H9 (cell line): ENCODE measurements at regions not wholly inside any gene's neighbourhood (a gene's known extent, or its start where the extent isn't known, plus 50 kb on each side); places are given as distances from the start of the nearest gene placed in this dataset.

ENCODE experiments used
- DNase-seq: peaks from one replicate; pipeline ENCODE4 v3.0.0-alpha.2; 2017
- H2AFZ ChIP-seq: one replicate; pipeline ENCODE4 v1.6.1; 2013; ENCODE audit warnings: mild to moderate bottlenecking, low read length, control low read depth, moderate library complexity
- H2AK5ac ChIP-seq: 2 replicates; pipeline ENCODE4 v1.6.1; 2013; ENCODE audit warnings: low read length, control low read depth, mixed read lengths; ENCODE audit not compliant: insufficient read length
- H2BK120ac ChIP-seq: one replicate; pipeline ENCODE4 v1.6.1; 2013; ENCODE audit warnings: low read depth, mild to moderate bottlenecking, low read length, control low read depth, inconsistent platforms; ENCODE audit not compliant: poor library complexity, severe bottlenecking
- H2BK12ac ChIP-seq: 2 replicates; pipeline ENCODE4 v1.6.1; 2013; ENCODE audit warnings: low read length, control low read depth, mixed read lengths, low read depth; ENCODE audit not compliant: insufficient read length
- H2BK15ac ChIP-seq: 2 replicates; pipeline ENCODE4 v1.6.1; 2013; ENCODE audit warnings: low read depth, low read length, control low read depth
- H2BK20ac ChIP-seq: one replicate; pipeline ENCODE4 v1.6.1; 2013; ENCODE audit warnings: low read depth, mild to moderate bottlenecking, low read length, control low read depth, inconsistent platforms; ENCODE audit not compliant: poor library complexity, severe bottlenecking
- H2BK5ac ChIP-seq: 2 replicates; pipeline ENCODE4 v1.6.1; 2013; ENCODE audit warnings: low read length, control low read depth, mixed read lengths; ENCODE audit not compliant: insufficient read length
- H3K14ac ChIP-seq: 2 replicates; pipeline ENCODE4 v1.6.1; 2013; ENCODE audit warnings: low read length, control low read depth; ENCODE audit not compliant: insufficient read depth
- H3K18ac ChIP-seq: 2 replicates; pipeline ENCODE4 v1.6.1; 2013; ENCODE audit warnings: low read depth, mild to moderate bottlenecking, mixed read lengths, low read length, control low read depth; ENCODE audit not compliant: insufficient read length
- H3K23ac ChIP-seq: 2 replicates; pipeline ENCODE4 v1.6.1; 2013; ENCODE audit warnings: low read length, control low read depth, mixed read lengths, low read depth; ENCODE audit not compliant: insufficient read length
- H3K23me2 ChIP-seq: 2 replicates; pipeline ENCODE4 v1.6.1; 2013; ENCODE audit warnings: low read depth, mild to moderate bottlenecking, mixed read lengths, low read length, control low read depth; ENCODE audit not compliant: insufficient read length, poor library complexity, severe bottlenecking
- H3K27ac ChIP-seq: 2 replicates; pipeline ENCODE4 v1.5.1; 2013; ENCODE audit warnings: low read length, control low read depth, mixed read lengths, low read depth; ENCODE audit not compliant: insufficient read length
- H3K27me3 ChIP-seq: 2 replicates; pipeline ENCODE4 v1.6.1; 2013; ENCODE audit warnings: low read length, control low read depth, inconsistent platforms; ENCODE audit not compliant: insufficient read depth
- H3K4ac ChIP-seq: 2 replicates; pipeline ENCODE4 v1.6.1; 2013; ENCODE audit warnings: low read depth, mild to moderate bottlenecking, control low read depth, inconsistent platforms, low read length, moderate library complexity
- H3K4me1 ChIP-seq: 2 replicates; pipeline ENCODE4 v1.6.1; 2013; ENCODE audit warnings: low read length, control low read depth, inconsistent platforms; ENCODE audit not compliant: insufficient read depth
- H3K4me2 ChIP-seq: 2 replicates; pipeline ENCODE4 v1.6.1; 2013; ENCODE audit warnings: low read length, control low read depth, mixed read lengths; ENCODE audit not compliant: insufficient read length, insufficient read depth
- H3K56ac ChIP-seq: 2 replicates; pipeline ENCODE4 v1.6.1; 2013; ENCODE audit warnings: low read depth, mild to moderate bottlenecking, mixed read lengths, low read length, control low read depth; ENCODE audit not compliant: insufficient read length
- H3K79me1 ChIP-seq: 2 replicates; pipeline ENCODE4 v1.6.1; 2013; ENCODE audit warnings: low read depth, mild to moderate bottlenecking, moderate library complexity, low read length, control low read depth, inconsistent platforms; ENCODE audit not compliant: insufficient read depth, poor library complexity, severe bottlenecking
- H3K79me2 ChIP-seq: 2 replicates; pipeline ENCODE4 v1.6.1; 2013; ENCODE audit warnings: low read length, control low read depth, inconsistent platforms; ENCODE audit not compliant: insufficient read depth
- H3K9ac ChIP-seq: 2 replicates; pipeline ENCODE4 v1.6.1; 2013; ENCODE audit warnings: low read length, control low read depth, mixed read lengths; ENCODE audit not compliant: insufficient read length; ENCODE audit errors: extremely low read depth
- H3K9me3 ChIP-seq: one replicate; pipeline ENCODE4 v1.6.1; 2013; ENCODE audit warnings: low read depth, low read length, inconsistent platforms; ENCODE audit not compliant: control insufficient read depth
- H3T11ph ChIP-seq: one replicate; pipeline ENCODE4 v1.6.1; 2013; ENCODE audit warnings: mild to moderate bottlenecking, low read length, control low read depth, inconsistent platforms
- H4K20me1 ChIP-seq: one replicate; pipeline ENCODE4 v1.6.1; 2013; ENCODE audit not compliant: control insufficient read depth, insufficient read length, insufficient read depth
- H4K5ac ChIP-seq: 2 replicates; pipeline ENCODE4 v1.6.1; 2013; ENCODE audit warnings: low read depth, mild to moderate bottlenecking, mixed read lengths, low read length, control low read depth; ENCODE audit not compliant: insufficient read length
- H4K8ac ChIP-seq: replicated peaks from 2 replicates; pipeline ENCODE4 v1.6.1; 2013; ENCODE audit warnings: low read length, control low read depth, mixed read lengths, low read depth; ENCODE audit not compliant: insufficient read length
- H4K91ac ChIP-seq: 2 replicates; pipeline ENCODE4 v1.6.1; 2013; ENCODE audit warnings: low read depth, mild to moderate bottlenecking, moderate library complexity, mixed read lengths, low read length, control low read depth; ENCODE audit not compliant: insufficient read length
- H3K27ac Mint-ChIP-seq, 3 experiments: 2 replicates in 2 of 3; 3 replicates in 1 of 3; pipeline ENCODE4 v1.8.0; 2020 to 2021; ENCODE audit warnings: mixed read lengths in 3 of 3, mild to moderate bottlenecking in 1 of 3, moderate library complexity in 1 of 3
- H3K27me3 Mint-ChIP-seq: 2 replicates; pipeline ENCODE4 v1.8.0; 2021; ENCODE audit warnings: low read depth, mild to moderate bottlenecking, moderate library complexity, mixed read lengths
- H3K36me3 Mint-ChIP-seq, 3 experiments: 2 replicates in 2 of 3; 3 replicates in 1 of 3; pipeline ENCODE4 v1.8.0; 2020 to 2021; ENCODE audit warnings: low read depth in 3 of 3, mixed read lengths in 3 of 3; ENCODE audit not compliant: insufficient read depth in 1 of 3
- H3K4me1 Mint-ChIP-seq, 2 experiments: 2 replicates each; pipeline ENCODE4 v1.8.0; 2020; ENCODE audit warnings: mixed read lengths in 2 of 2
- H3K4me3 Mint-ChIP-seq, 2 experiments: 2 replicates in 1 of 2; 3 replicates in 1 of 2; pipeline ENCODE4 v1.8.0; 2020 to 2021; ENCODE audit warnings: mild to moderate bottlenecking in 2 of 2, mixed read lengths in 2 of 2, moderate library complexity in 1 of 2
- H3K9me3 Mint-ChIP-seq, 2 experiments: 2 replicates in 1 of 2; 3 replicates in 1 of 2; pipeline ENCODE4 v1.8.0; 2020; ENCODE audit warnings: mild to moderate bottlenecking in 2 of 2, mixed read lengths in 2 of 2, moderate library complexity in 1 of 2
- CTCF ChIP-seq: fragments of 200-600 bp; sonication (generic); conservative IDR thresholded peaks from 3 replicates; pipeline ENCODE4 v1.8.0; 2021; ENCODE audit warnings: antibody characterized with exemption, mild to moderate bottlenecking
- WGBS: extraction: QIAGEN DNeasy Blood & Tissue Kit; methylation state at CpG from one replicate; pipeline ENCODE4 v1.1.7; 2013; ENCODE audit warnings: missing lambda C conversion rate, low lambda C conversion rate, mixed read lengths; ENCODE audit not compliant: insufficient read length; ENCODE audit errors: extremely low coverage; 5-methylcytosine and 5-hydroxymethylcytosine counted together

DNA sequence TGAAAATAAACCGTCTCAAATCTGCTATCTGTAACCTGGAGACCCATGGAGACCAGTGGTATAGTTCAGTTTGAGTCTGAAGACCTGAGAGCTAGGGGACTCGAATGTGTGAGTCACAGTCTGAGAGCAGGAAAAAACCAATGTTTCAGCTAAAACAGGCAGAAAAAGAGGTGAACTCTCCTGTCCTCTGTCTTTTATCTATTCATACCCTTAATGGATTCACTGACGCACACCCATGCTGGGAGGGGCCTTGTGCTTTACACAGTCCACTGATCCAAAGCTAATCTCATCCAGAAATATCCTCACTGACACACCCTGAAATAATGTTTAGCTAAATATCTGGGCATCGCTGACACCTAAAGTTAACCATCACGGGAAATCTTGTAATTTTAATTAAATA lies 297.9 kb downstream of the GPM6A start:
- H3T11ph ChIP-seq, result no peak overlapping the region
- H3K79me1 ChIP-seq, result no peaks in the 10 kb centered on the region
- H3K4me2 ChIP-seq, result no peak overlapping the region
- no peak overlapping the region for H3K18ac ChIP-seq
- no peak for TF ChIP-seq CTCF
- H3K4ac ChIP-seq, result no peak overlapping the region
- H2BK5ac ChIP-seq, result no peak overlapping the region
- H2BK20ac ChIP-seq, result no peak overlapping the region
- no peak overlapping the region for H2BK120ac ChIP-seq
- H4K91ac ChIP-seq, result no peak overlapping the region
- Mint-ChIP-seq H3K27me3 (no peaks in the 10 kb centered on the region; the same call in 1 of the 2 replicates), H3K4me1 (no peaks in the 10 kb centered on the region), H3K4me3 (no peak overlapping the region), H3K36me3 (no peaks in the 10 kb centered on the region), H3K9me3 (no peaks in the 10 kb centered on the region), H3K27ac (no peak overlapping the region)
- no CpG with 5 or more reads among the region's 5 CpGs for WGBS
- H3K27me3 ChIP-seq, result no peaks in the 10 kb centered on the region
- H3K9me3 ChIP-seq, result no peaks in the 10 kb centered on the region
- no peak overlapping the region for H3K23ac ChIP-seq
- no peak for DNase-seq
- no peaks in the 10 kb centered on the region for H3K4me1 ChIP-seq
- H3K27ac ChIP-seq, result no peak overlapping the region
- H3K56ac ChIP-seq, result no peak overlapping the region
- H2BK15ac ChIP-seq, result no peak overlapping the region
- no peak overlapping the region for H3K14ac ChIP-seq
- no peaks in the 10 kb centered on the region for H3K79me2 ChIP-seq
- H4K5ac ChIP-seq, result no peak overlapping the region
- no peak overlapping the region for H2AK5ac ChIP-seq
- H2BK12ac ChIP-seq, result no peak overlapping the region
- no peak overlapping the region for H4K8ac ChIP-seq
- no peaks in the 10 kb centered on the region for H4K20me1 ChIP-seq
- H3K9ac ChIP-seq, result no peak overlapping the region
- no peak overlapping the region for H2AFZ ChIP-seq
- H3K23me2 ChIP-seq, result no peaks in the 10 kb centered on the region
